ENCODE measurements at regions not wholly inside any gene's neighbourhood (a gene's known extent, or its start where the extent isn't known, plus 50 kb on each side); places are given as distances from the start of the nearest gene placed in this dataset.

DNA sequence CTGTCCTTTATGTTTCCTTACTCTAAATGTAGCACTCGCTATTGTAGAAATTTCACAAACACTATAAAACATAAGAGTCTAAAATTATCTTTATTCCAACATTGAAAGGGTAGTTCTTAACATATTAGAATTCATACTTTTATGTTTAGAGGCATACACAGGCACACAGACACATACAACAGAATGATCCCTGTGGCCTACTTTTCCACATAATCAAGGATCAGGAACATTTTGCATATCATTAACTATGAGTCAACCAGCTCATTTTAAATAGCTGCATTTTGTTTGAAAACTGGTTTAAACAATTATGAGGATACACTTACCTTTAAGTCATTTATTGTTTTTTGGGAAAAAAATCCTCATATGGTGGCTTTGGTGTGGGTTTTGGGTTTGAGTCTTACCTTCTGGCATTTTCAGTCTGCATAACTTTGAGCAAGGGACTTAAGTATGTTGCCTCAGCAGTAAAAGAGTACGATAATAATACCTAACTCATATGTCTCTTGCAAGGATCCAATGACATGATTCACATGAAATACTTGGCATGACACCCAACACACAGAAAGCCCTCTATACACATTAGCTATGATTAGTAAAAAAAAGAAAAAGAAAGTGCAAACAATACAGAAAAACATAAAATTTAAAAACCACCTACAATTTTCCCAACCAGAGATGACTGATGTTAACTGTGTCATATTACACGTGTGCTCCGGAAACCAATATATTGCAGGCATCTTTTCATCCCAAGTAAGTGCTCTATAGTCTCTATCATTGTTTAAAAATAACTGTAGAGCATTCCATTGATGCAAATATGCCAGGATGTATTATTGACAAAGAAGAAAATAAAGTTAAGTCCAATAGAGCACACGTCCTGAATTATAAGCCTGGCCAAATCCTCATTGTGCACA is 213.1 kb upstream of the ADAMTS9 start:
- TF ChIP-seq, protein P1, sequence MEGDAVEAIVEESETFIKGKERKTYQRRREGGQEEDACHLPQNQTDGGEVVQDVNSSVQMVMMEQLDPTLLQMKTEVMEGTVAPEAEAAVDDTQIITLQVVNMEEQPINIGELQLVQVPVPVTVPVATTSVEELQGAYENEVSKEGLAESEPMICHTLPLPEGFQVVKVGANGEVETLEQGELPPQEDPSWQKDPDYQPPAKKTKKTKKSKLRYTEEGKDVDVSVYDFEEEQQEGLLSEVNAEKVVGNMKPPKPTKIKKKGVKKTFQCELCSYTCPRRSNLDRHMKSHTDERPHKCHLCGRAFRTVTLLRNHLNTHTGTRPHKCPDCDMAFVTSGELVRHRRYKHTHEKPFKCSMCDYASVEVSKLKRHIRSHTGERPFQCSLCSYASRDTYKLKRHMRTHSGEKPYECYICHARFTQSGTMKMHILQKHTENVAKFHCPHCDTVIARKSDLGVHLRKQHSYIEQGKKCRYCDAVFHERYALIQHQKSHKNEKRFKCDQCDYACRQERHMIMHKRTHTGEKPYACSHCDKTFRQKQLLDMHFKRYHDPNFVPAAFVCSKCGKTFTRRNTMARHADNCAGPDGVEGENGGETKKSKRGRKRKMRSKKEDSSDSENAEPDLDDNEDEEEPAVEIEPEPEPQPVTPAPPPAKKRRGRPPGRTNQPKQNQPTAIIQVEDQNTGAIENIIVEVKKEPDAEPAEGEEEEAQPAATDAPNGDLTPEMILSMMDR (conservative IDR thresholded peaks at IDR 0.05), result no peak
- H3K27me3 Mint-ChIP-seq, result no peaks in the 10 kb centered on the region
- no peak overlapping the region for H3K4me3 Mint-ChIP-seq
- H3K27ac Mint-ChIP-seq, result no peak overlapping the region
- H3K36me3 Mint-ChIP-seq, result no peaks in the 10 kb centered on the region
- no peak for DNase-seq (ENCODE audit: extremely low spot score, unreplicated experiment)
- H3K4me1 Mint-ChIP-seq (ENCODE audit: unreplicated experiment), result peaks cover 11% of the 10 kb centered on the region
- H3K9me3 Mint-ChIP-seq, result no peaks in the 10 kb centered on the region

DNA sequence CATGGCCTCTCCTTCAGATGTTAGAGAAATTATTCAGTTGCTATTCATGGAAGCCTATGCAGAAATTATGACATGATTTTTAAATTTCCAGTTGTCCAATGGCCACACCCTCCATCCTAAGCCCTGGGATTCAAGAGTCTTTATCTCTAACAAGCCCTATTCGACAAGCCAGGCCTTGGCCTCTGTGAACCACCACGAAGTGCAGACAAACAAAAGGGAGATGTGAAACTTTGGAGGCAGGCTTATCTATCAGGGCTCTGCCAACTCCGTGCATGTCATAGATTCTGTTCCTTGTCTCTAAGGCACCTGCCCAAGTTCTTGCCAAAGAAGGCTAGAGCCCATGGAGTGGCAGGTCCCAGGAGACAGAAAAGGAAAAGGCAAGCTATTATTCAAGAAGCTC is 212.4 kb upstream of the ADAMTS9 start:
- no peaks in the 10 kb centered on the region for H3K27me3 Mint-ChIP-seq
- DNase-seq (ENCODE audit: extremely low spot score, unreplicated experiment), result no peak
- H3K4me3 Mint-ChIP-seq, result no peak overlapping the region
- TF ChIP-seq, protein P1 (conservative IDR thresholded peaks at IDR 0.05), result no peak
- H3K9me3 Mint-ChIP-seq, result no peaks in the 10 kb centered on the region
- H3K27ac Mint-ChIP-seq, result no peak overlapping the region
- H3K36me3 Mint-ChIP-seq, result no peaks in the 10 kb centered on the region
- H3K4me1 Mint-ChIP-seq (ENCODE audit: unreplicated experiment), result peaks cover 12% of the 10 kb centered on the region

DNA sequence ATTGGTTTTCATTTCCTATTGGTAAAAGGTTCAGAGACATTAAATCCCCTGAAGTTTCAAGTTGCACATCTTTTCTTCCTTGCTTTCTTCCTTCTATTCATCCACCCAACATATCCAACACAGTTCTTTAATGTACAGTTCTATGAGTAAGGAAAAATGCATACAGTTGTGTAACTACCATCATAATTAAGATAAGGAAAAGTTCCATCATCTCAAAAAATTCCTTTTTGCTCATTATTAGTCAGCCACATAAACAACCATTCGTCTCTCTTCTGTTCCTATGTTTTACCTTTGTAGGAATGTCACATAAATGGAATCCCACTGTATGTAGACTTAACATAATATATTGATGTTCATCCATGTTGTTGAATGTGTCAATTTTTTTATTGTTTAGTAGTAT is 211.1 kb upstream of the ADAMTS9 start:
- no peak overlapping the region for H3K4me3 Mint-ChIP-seq
- DNase-seq (ENCODE audit: extremely low spot score, unreplicated experiment), result no peak
- H3K9me3 Mint-ChIP-seq, result no peaks in the 10 kb centered on the region
- no peak overlapping the region for H3K27ac Mint-ChIP-seq
- no peaks in the 10 kb centered on the region for H3K27me3 Mint-ChIP-seq
- TF ChIP-seq, protein P1 (conservative IDR thresholded peaks at IDR 0.05), result no peak
- H3K36me3 Mint-ChIP-seq, result no peaks in the 10 kb centered on the region
- H3K4me1 Mint-ChIP-seq (ENCODE audit: unreplicated experiment), result peaks cover 17% of the 10 kb centered on the region

DNA sequence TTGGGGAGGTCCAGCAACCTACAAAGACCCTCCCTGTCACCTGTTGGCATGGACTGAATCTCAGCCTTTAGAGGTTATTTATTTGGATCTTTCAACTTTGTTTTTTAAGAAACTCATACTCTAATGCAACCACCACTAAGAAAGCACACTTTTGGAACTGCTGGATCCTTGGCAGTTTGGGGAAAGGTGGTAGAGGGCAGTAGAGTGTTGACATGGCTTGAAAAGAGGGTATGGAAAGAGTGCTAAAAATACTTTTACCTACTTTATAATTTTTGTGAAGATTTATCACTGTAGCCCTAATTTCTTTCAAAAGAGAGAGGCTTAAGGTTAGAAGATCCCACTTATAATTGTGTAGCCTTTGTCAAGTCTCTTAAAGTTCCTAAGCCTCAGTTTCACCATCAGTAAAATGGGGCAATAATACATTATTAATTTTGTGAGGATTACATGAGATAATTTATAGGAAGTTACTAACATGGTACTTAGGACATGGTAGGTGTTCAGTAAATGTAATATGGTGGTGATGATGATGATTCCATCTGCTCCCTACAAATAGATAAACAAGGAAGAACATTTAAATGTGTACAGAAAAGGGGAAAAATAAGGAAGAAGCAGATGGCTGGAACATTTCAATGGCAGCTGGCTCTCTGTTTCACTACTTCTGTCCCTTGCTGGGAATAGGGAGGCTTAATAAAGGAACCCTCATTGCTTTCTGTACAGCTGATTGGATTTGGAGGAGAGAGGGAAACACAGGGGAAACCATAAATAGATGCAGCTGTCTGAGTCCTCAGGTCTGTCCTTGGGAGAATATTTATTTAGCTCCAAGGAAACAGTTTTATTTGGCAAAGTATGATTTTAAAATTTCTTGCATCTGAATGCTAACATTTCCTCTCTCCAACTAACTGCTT is 208.4 kb upstream of the ADAMTS9 start:
- peak overlapping the region; percentile 69 for H3K27ac Mint-ChIP-seq
- peaks cover 13% of the 10 kb centered on the region for H3K4me1 Mint-ChIP-seq (ENCODE audit: unreplicated experiment)
- TF ChIP-seq, protein P1 (conservative IDR thresholded peaks at IDR 0.05), result no peak
- H3K4me3 Mint-ChIP-seq, result no peak overlapping the region
- H3K27me3 Mint-ChIP-seq, result no peaks in the 10 kb centered on the region
- H3K9me3 Mint-ChIP-seq, result peaks cover 3% of the 10 kb centered on the region
- no peaks in the 10 kb centered on the region for H3K36me3 Mint-ChIP-seq
- DNase-seq (ENCODE audit: extremely low spot score, unreplicated experiment), result no peak

DNA sequence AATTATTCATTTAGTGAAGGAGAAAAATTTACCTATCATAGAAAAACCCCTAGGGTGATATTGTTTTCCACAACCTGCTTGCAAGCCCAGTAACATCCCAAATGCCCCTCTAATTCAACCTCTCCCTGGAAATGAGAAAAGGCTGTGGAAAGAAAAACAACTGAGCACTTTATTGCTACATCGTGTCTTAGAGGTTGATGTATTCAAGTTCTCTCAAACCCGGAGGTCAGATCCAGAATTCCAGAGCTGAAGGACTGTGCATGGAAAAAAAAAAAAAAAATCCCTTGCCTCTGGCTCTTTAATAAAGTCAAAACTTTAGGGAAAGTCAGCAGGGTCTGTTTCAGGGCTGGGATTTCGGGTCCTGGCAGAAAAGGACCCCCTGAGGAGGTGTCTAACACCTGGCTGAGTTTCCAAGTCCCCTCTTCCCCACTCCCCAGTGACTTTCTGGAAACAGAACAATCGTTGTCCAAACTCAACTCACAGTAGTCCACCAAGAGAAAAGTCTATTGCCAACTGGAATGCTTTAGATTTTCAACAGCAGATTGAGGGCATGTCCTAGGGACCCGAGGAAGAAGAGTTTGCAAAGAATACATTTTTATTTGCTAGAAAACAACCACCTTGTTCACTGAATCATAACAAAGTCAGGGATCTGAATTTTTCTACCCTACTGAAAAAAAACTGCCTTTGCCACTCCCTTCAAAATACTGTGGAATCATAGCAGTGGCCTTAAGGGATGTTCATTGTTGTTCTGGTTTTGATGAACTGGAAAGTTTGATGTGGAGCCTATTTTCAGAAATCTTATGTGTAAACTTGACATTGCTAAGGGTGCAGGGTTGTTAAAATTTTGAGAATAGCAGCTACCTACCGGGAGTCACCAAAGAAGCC is 207.5 kb upstream of the ADAMTS9 start:
- no peaks in the 10 kb centered on the region for H3K36me3 Mint-ChIP-seq
- TF ChIP-seq, protein P1 (conservative IDR thresholded peaks at IDR 0.05), result no peak
- DNase-seq (ENCODE audit: extremely low spot score, unreplicated experiment), result no peak
- peaks cover 18% of the 10 kb centered on the region for H3K4me1 Mint-ChIP-seq (ENCODE audit: unreplicated experiment)
- H3K9me3 Mint-ChIP-seq, result peaks cover 3% of the 10 kb centered on the region
- H3K27me3 Mint-ChIP-seq, result no peaks in the 10 kb centered on the region
- H3K27ac Mint-ChIP-seq, result peak overlapping the region; percentile 69
- no peak overlapping the region for H3K4me3 Mint-ChIP-seq
